Adrenal gland (tissue), 9 donors: ENCODE measurements at regions not wholly inside any gene's neighbourhood (a gene's known extent, or its start where the extent isn't known, plus 50 kb on each side); places are given as distances from the start of the nearest gene placed in this dataset.

Experiments used
- DNase-seq, 7 donors: peaks; one replicate each; pipeline ENCODE4 v3.0.0-alpha.2; 2019 to 2020
- H3K27ac ChIP-seq, 5 donors: fragments of 200-600 bp; sonication (generic) in 4 of 5; 1 replicate in 3 of 5; 2 replicates in 2 of 5; pipeline versions ENCODE4 v1.5.1 to v1.8.0; 2016 to 2020; ENCODE audit warnings: mild to moderate bottlenecking in 1 of 5
- H3K27me3 ChIP-seq: fragments of 200-600 bp; 2 replicates; pipeline ENCODE4 v1.8.0; 2021
- H3K36me3 ChIP-seq, 2 donors: fragments of 200-600 bp; replicated peaks in 1 of 2; 1 replicate in 1 of 2; 2 replicates in 1 of 2; pipeline versions ENCODE4 v1.5.1 to v1.8.0; 2018 to 2022
- H3K4me1 ChIP-seq, 2 donors: fragments of 200-600 bp; replicated peaks in 1 of 2; 1 replicate in 1 of 2; 2 replicates in 1 of 2; pipeline versions ENCODE4 v1.5.1 to v1.8.0; 2018 to 2021
- H3K4me3 ChIP-seq, 4 donors: fragments of 200-600 bp; sonication (generic) in 3 of 4; one replicate each; pipeline ENCODE4 v1.5.1; 2016 to 2018
- H3K9me3 ChIP-seq, 3 donors: fragments of 200-600 bp; sonication (generic) in 1 of 3; replicated peaks in 1 of 3; 1 replicate in 2 of 3; 2 replicates in 1 of 3; pipeline versions ENCODE4 v1.5.1 to v1.8.0; 2016 to 2021
- POLR2A ChIP-seq, 2 donors: fragments of 450-650 bp; IDR thresholded peaks; one replicate each; pipeline ENCODE4 v1.6.1; 2017; ENCODE audit warnings: antibody characterized with exemption in 2 of 2, mild to moderate bottlenecking in 2 of 2, moderate library complexity in 1 of 2
- WGBS, 4 donors: extraction: QIAGEN DNeasy Blood & Tissue Kit in 2 of 4; methylation state at CpG; one replicate each; pipeline versions ENCODE4 v1.1.5 to v1.1.7; 2013 to 2017; 5-methylcytosine and 5-hydroxymethylcytosine counted together
- intact Hi-C, 2 donors: fragments of 100-400 bp; cut with DNase I; formaldehyde crosslinking; loops; one replicate each; pipeline versions ENCODE4 v1.14.1 to v1.15.0; 2022 to 2023
- TF ChIP-seq, protein P1 (sequence below), 6 experiments: fragments of 450-650 bp in 4 of 6; fragments of 200-600 bp in 2 of 6; sonication (generic) in 1 of 6; IDR thresholded peaks; 1 replicate in 5 of 6; 2 replicates in 1 of 6; pipeline versions ENCODE4 v1.5.1 to v1.8.0; 2016 to 2021; ENCODE audit warnings: antibody characterized with exemption in 6 of 6, mild to moderate bottlenecking in 2 of 6, moderate library complexity in 1 of 6
- donor health status: healthy with polysubstance abuse.
- donor health status: Bipolar disorder and iron deficiency.
- donor health status: DM: yes; HTN: yes; CAD: no.
- donor health status: DM: no; HTN: no; CAD: no.
- donor health status: DM: no; HTN: no; CAD: no.

- Histone ChIP-seq H3K27ac (no peak overlapping the region), H3K36me3 (no peaks in the 10 kb centered on the region), H3K4me3 (no peak overlapping the region), H3K27me3 (no peaks in the 10 kb centered on the region), H3K9me3 (no peaks in the 10 kb centered on the region), H3K4me1 (no peaks in the 10 kb centered on the region)
- no peak for DNase-seq
- intact Hi-C loops = loop anchor here in 1 of 2 donors (5.0 to 10.0 kb wide), 2 partner anchors 77 to 175 kb away; no protein-coding TSS in a partner anchor
- TF ChIP-seq, protein P1, sequence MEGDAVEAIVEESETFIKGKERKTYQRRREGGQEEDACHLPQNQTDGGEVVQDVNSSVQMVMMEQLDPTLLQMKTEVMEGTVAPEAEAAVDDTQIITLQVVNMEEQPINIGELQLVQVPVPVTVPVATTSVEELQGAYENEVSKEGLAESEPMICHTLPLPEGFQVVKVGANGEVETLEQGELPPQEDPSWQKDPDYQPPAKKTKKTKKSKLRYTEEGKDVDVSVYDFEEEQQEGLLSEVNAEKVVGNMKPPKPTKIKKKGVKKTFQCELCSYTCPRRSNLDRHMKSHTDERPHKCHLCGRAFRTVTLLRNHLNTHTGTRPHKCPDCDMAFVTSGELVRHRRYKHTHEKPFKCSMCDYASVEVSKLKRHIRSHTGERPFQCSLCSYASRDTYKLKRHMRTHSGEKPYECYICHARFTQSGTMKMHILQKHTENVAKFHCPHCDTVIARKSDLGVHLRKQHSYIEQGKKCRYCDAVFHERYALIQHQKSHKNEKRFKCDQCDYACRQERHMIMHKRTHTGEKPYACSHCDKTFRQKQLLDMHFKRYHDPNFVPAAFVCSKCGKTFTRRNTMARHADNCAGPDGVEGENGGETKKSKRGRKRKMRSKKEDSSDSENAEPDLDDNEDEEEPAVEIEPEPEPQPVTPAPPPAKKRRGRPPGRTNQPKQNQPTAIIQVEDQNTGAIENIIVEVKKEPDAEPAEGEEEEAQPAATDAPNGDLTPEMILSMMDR (IDR thresholded peaks at IDR 0.05) = no peak
- no peak for TF ChIP-seq POLR2A (IDR thresholded peaks at IDR 0.05)
Measured at GRCh38 chr15:29922191-29922590, 99.9 kb upstream of the TJP1 start.

DNA sequence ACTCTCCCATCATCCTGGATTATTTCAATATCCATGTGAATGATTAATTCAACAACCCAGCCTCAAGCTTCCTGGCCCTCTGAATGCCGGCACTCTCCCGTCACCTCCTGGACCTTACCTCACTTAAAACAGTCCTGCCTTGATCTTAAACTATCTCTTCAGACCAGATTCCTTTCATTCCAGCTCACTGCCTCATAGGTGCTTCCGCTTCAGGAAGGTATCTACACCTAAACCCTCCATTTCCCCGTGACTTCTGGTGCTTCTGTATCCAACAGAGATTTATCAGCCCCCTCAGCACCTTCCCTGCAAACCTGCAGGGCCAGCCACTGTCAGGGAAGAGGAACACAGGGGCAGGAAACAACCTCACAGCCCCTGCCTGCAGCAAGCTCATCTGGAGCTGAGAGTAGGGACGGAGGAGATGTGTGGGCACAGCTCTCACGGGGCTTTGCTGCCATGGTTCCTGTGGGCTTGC is 98.9 kb upstream of the TJP1 start:
- H3K27ac ChIP-seq = no peak overlapping the region
- H3K27me3 ChIP-seq = no peaks in the 10 kb centered on the region
- no peaks in the 10 kb centered on the region for H3K9me3 ChIP-seq
- WGBS, 4 donors = 76 to 85% (median 80%) methylated on average over 6 of the region's 6 CpGs
- no peak overlapping the region for H3K4me3 ChIP-seq
- no peak for DNase-seq
- intact Hi-C loops = loop anchor here in 1 of 2 donors (5.0 to 10.0 kb wide), 2 partner anchors 76 to 174 kb away; no protein-coding TSS in a partner anchor
- no peaks in the 10 kb centered on the region for H3K4me1 ChIP-seq
- H3K36me3 ChIP-seq = no peaks in the 10 kb centered on the region
- TF ChIP-seq, protein P1 (IDR thresholded peaks at IDR 0.05) = no peak
- TF ChIP-seq POLR2A (IDR thresholded peaks at IDR 0.05) = no peak

GRCh38 chr15:29920515-29920914 is 98.2 kb upstream of the TJP1 start:
- no peak for TF ChIP-seq POLR2A (IDR thresholded peaks at IDR 0.05)
- TF ChIP-seq, protein P1 (IDR thresholded peaks at IDR 0.05) = no peak
- WGBS, 4 donors = 70 to 82% (median 78%) methylated on average over 12 of the region's 12 CpGs
- intact Hi-C loops = loop anchor here in 1 of 2 donors (5.0 to 10.0 kb wide), 2 partner anchors 76 to 173 kb away; no protein-coding TSS in a partner anchor
- DNase-seq = no peak
- Histone ChIP-seq H3K4me3 (no peak overlapping the region), H3K9me3 (no peaks in the 10 kb centered on the region), H3K27ac (no peak overlapping the region), H3K27me3 (no peaks in the 10 kb centered on the region), H3K36me3 (no peaks in the 10 kb centered on the region), H3K4me1 (no peaks in the 10 kb centered on the region)

DNA sequence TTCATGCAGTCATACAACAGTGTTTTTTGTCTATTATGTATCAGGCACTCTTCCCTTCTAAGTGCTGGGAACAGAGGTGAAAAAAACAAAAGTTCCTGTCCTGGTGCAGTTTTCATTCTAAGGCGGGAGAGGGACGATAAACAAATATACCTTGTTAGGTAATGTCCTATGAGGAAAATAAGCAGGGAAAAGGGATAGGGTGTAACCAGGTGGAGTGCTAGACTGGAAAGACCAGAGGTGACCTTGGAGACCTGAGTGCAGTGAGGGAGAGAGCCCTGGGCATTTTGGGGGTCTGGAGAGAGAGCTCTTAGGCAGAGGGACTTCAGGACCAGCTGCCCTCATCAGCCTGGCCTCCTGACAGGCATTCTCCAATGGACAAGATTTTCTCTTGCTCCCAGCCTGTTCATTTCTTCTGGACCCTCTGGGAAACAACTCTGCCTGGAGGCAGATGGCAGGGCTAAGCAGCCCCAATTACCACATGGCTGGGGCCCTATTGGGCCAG is 97.2 kb upstream of the TJP1 start:
- no peaks in the 10 kb centered on the region for H3K36me3 ChIP-seq
- no peak for TF ChIP-seq POLR2A (IDR thresholded peaks at IDR 0.05)
- TF ChIP-seq, protein P1 (IDR thresholded peaks at IDR 0.05) = no peak
- no peaks in the 10 kb centered on the region for H3K9me3 ChIP-seq
- H3K4me3 ChIP-seq = no peak overlapping the region
- no peak overlapping the region for H3K27ac ChIP-seq
- 84 to 93% (median 89%) methylated on average over 2 of the region's 2 CpGs for WGBS, 4 donors
- intact Hi-C loops = no loop called here
- no peaks in the 10 kb centered on the region for H3K27me3 ChIP-seq
- H3K4me1 ChIP-seq = no peaks in the 10 kb centered on the region
- no peak for DNase-seq
